WTC11 (cell line): ENCODE measurements at regions not wholly inside any gene's neighbourhood (a gene's known extent, or its start where the extent isn't known, plus 50 kb on each side); places are given as distances from the start of the nearest gene placed in this dataset.

Experiments used
- ESRRA ChIP-seq: sonication (generic); formaldehyde crosslinking; IDR thresholded peaks from 2 replicates; pipeline ENCODE4 v1.8.1; 2022; ENCODE audit warnings: mild to moderate bottlenecking, missing genetic modification reagents, borderline replicate concordance
- JUN ChIP-seq: sonication (generic); formaldehyde crosslinking; IDR thresholded peaks from 2 replicates; pipeline ENCODE4 v1.8.0; 2023; ENCODE audit warnings: mild to moderate bottlenecking, missing genetic modification reagents
- TF ChIP-seq, protein P1 (sequence below): sonication (generic); formaldehyde crosslinking; IDR thresholded peaks from 2 replicates; pipeline ENCODE4 v1.8.1; 2023; ENCODE audit warnings: mild to moderate bottlenecking, missing genetic modification reagents, moderate library complexity
- TF ChIP-seq, protein P2 (sequence below): fragments of 200-600 bp; IDR thresholded peaks from 2 replicates; pipeline ENCODE4 v1.8.0; 2022; ENCODE audit warnings: antibody characterized with exemption

DNA sequence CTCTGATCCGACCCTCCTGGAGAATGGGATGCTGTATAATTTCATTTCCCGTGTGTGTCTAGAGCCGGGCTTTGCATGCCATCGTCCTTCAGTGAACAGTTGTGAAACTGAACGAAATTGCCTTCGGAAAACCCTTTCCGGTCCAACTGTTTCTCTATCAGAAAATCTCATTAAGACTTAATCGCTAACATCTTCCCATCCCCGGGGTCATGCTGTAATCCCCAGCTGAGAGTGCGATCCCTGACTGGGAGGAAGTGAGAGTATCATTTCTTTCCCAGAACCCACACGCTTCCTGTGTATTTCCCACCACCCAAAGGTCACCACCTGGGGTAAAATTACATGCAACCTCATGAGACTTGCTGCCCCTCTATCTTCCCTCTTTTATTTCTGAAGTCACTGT is 75.6 kb upstream of the RBFOX1 start:
- TF ChIP-seq JUN (CRISPR knock-in tag) (no peak), ESRRA (no peak)
- TF ChIP-seq, protein P1, sequence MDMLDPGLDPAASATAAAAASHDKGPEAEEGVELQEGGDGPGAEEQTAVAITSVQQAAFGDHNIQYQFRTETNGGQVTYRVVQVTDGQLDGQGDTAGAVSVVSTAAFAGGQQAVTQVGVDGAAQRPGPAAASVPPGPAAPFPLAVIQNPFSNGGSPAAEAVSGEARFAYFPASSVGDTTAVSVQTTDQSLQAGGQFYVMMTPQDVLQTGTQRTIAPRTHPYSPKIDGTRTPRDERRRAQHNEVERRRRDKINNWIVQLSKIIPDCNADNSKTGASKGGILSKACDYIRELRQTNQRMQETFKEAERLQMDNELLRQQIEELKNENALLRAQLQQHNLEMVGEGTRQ (CRISPR knock-in tag): no peak
- TF ChIP-seq, protein P2, sequence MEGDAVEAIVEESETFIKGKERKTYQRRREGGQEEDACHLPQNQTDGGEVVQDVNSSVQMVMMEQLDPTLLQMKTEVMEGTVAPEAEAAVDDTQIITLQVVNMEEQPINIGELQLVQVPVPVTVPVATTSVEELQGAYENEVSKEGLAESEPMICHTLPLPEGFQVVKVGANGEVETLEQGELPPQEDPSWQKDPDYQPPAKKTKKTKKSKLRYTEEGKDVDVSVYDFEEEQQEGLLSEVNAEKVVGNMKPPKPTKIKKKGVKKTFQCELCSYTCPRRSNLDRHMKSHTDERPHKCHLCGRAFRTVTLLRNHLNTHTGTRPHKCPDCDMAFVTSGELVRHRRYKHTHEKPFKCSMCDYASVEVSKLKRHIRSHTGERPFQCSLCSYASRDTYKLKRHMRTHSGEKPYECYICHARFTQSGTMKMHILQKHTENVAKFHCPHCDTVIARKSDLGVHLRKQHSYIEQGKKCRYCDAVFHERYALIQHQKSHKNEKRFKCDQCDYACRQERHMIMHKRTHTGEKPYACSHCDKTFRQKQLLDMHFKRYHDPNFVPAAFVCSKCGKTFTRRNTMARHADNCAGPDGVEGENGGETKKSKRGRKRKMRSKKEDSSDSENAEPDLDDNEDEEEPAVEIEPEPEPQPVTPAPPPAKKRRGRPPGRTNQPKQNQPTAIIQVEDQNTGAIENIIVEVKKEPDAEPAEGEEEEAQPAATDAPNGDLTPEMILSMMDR: no peak
